Spleen (tissue), 7 donors: ENCODE measurements at regions not wholly inside any gene's neighbourhood (a gene's known extent, or its start where the extent isn't known, plus 50 kb on each side); places are given as distances from the start of the nearest gene placed in this dataset.

ENCODE experiments used
- POLR2A ChIP-seq, 3 donors: fragments of 450-650 bp; IDR thresholded peaks; one replicate each; pipeline ENCODE4 v1.5.1; 2017; ENCODE audit warnings: antibody characterized with exemption in 3 of 3, mild to moderate bottlenecking in 1 of 3
- TF ChIP-seq, protein P1 (sequence below), 11 experiments: fragments of 200-600 bp in 7 of 11; fragments of 450-650 bp in 4 of 11; sonication (generic) in 4 of 11; IDR thresholded peaks in 8 of 11; conservative IDR thresholded peaks in 3 of 11; 1 replicate in 7 of 11; 2 replicates in 4 of 11; pipeline versions ENCODE4 v1.4.0 to v1.8.0; 2016 to 2021; ENCODE audit warnings: antibody characterized with exemption in 11 of 11, inconsistent platforms in 4 of 11, mild to moderate bottlenecking in 1 of 11
- donor health status: DM: no; HTN: no; CAD: no; lungs with moderate emphysema.
- donor health status: DM: no; HTN: no; CAD: no.
- donor health status: DM: no; HTN: no; CAD: no.

GRCh38 chr13:44171156-44171555 is 202.5 kb upstream of the SERP2 start:
- TF ChIP-seq, protein P1, sequence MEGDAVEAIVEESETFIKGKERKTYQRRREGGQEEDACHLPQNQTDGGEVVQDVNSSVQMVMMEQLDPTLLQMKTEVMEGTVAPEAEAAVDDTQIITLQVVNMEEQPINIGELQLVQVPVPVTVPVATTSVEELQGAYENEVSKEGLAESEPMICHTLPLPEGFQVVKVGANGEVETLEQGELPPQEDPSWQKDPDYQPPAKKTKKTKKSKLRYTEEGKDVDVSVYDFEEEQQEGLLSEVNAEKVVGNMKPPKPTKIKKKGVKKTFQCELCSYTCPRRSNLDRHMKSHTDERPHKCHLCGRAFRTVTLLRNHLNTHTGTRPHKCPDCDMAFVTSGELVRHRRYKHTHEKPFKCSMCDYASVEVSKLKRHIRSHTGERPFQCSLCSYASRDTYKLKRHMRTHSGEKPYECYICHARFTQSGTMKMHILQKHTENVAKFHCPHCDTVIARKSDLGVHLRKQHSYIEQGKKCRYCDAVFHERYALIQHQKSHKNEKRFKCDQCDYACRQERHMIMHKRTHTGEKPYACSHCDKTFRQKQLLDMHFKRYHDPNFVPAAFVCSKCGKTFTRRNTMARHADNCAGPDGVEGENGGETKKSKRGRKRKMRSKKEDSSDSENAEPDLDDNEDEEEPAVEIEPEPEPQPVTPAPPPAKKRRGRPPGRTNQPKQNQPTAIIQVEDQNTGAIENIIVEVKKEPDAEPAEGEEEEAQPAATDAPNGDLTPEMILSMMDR (IDR thresholded peaks at IDR 0.05 in 8 of 11, conservative IDR thresholded peaks at IDR 0.05 in 3 of 11) = no peak
- no peak for TF ChIP-seq POLR2A (IDR thresholded peaks at IDR 0.05)
